SK-N-SH (cell line): ENCODE measurements at regions not wholly inside any gene's neighbourhood (a gene's known extent, or its start where the extent isn't known, plus 50 kb on each side); places are given as distances from the start of the nearest gene placed in this dataset.

Source experiments
- CTCF ChIA-PET: fragments of 300-600, 350-600 bp; formaldehyde crosslinking; extraction: SDS; loops from one replicate; lab custom pipeline; 2021; lab: Yijun Ruan, JAX
- POLR2A ChIA-PET: fragments of 350-600 bp; sonication (Branson Sonifier 250); formaldehyde crosslinking; extraction: SDS; loops from one replicate; lab custom pipeline; 2020; ENCODE audit warnings: antibody characterized with exemption, inconsistent platforms; lab: Yijun Ruan, JAX
- DNase-seq: peaks from one replicate; pipeline ENCODE4 v3.0.0; 2012
- H2AFZ ChIP-seq: fragments of 200-600 bp; sonication (generic); 2 replicates; pipeline ENCODE4 v1.8.1; 2016; ENCODE audit warnings: antibody characterized with exemption, mild to moderate bottlenecking, low read depth
- H3F3A ChIP-seq: fragments of 200-600 bp; sonication (generic); replicated peaks from 2 replicates; pipeline ENCODE3; 2016; ENCODE audit warnings: antibody characterized with exemption, mild to moderate bottlenecking; ENCODE audit not compliant: insufficient read depth
- H3K27ac ChIP-seq, 2 experiments: fragments of 200-500 bp in 1 of 2; fragments of 200-600 bp in 1 of 2; sonication (Bioruptor generic) in 1 of 2; sonication (generic), shearing (Covaris generic) in 1 of 2; 2 replicates each; pipeline versions ENCODE4 v1.5.1 to v1.6.1; 2014 to 2016; ENCODE audit warnings: low read depth in 2 of 2, inconsistent platforms in 1 of 2, low read length in 1 of 2, mild to moderate bottlenecking in 1 of 2, mixed read lengths in 1 of 2
- H3K27me3 ChIP-seq: fragments of 200-600 bp; sonication (generic), shearing (Covaris generic); 2 replicates; pipeline ENCODE4 v1.6.1; 2016; ENCODE audit warnings: mixed run types; ENCODE audit not compliant: insufficient read depth
- H3K36me3 ChIP-seq, 2 experiments: fragments of 200-500 bp in 1 of 2; fragments of 200-600 bp in 1 of 2; sonication (Bioruptor generic) in 1 of 2; sonication (generic) in 1 of 2; replicated peaks in 1 of 2; 2 replicates each; pipeline versions ENCODE3 to v1.5.1; 2014 to 2016; ENCODE audit warnings: low read length in 1 of 2, mild to moderate bottlenecking in 1 of 2; ENCODE audit not compliant: insufficient read depth in 2 of 2, control insufficient read depth in 1 of 2
- H3K4me1 ChIP-seq, 2 experiments: fragments of 200-500 bp in 1 of 2; fragments of 200-600 bp in 1 of 2; sonication (Bioruptor generic) in 1 of 2; sonication (generic), shearing (Covaris generic) in 1 of 2; 2 replicates each; pipeline versions ENCODE4 v1.5.1 to v1.6.1; 2014 to 2016; ENCODE audit warnings: low read depth in 1 of 2, low read length in 1 of 2, mixed run types in 1 of 2; ENCODE audit not compliant: insufficient read depth in 2 of 2, control insufficient read depth in 1 of 2
- H3K4me2 ChIP-seq: fragments of 200-600 bp; sonication (generic), shearing (Covaris generic); 2 replicates; pipeline ENCODE4 v1.6.1; 2017; ENCODE audit warnings: mixed run types
- H3K4me3 ChIP-seq, 2 experiments: fragments of 200-500 bp in 1 of 2; fragments of 200-600 bp in 1 of 2; sonication (Bioruptor generic) in 1 of 2; sonication (generic), shearing (Covaris generic) in 1 of 2; 2 replicates each; pipeline versions ENCODE4 v1.5.1 to v1.8.1; 2014 to 2016; ENCODE audit warnings: low read depth in 2 of 2, inconsistent platforms in 1 of 2, low read length in 1 of 2, mild to moderate bottlenecking in 1 of 2, mixed read lengths in 1 of 2, moderate library complexity in 1 of 2
- H3K79me2 ChIP-seq: fragments of 200-600 bp; sonication (generic); 2 replicates; pipeline ENCODE4 v1.8.1; 2017; ENCODE audit warnings: mild to moderate bottlenecking; ENCODE audit not compliant: insufficient read depth
- H3K9ac ChIP-seq: fragments of 200-600 bp; sonication (generic); 2 replicates; pipeline ENCODE4 v1.6.1; 2017; ENCODE audit warnings: mixed run types
- H3K9me2 ChIP-seq: fragments of 200-600 bp; sonication (generic); 2 replicates; pipeline ENCODE4 v1.6.1; 2017; ENCODE audit warnings: mixed run types
- H3K9me3 ChIP-seq: fragments of 200-600 bp; sonication (generic); 2 replicates; pipeline ENCODE4 v1.6.1; 2017; ENCODE audit warnings: mixed run types, mild to moderate bottlenecking, moderate library complexity
- H4K20me1 ChIP-seq: fragments of 200-600 bp; sonication (generic); 2 replicates; pipeline ENCODE4 v1.6.1; 2017; ENCODE audit warnings: mild to moderate bottlenecking, mixed run types; ENCODE audit not compliant: insufficient read depth
- ELF1 ChIP-seq: IDR thresholded peaks from 2 replicates; pipeline ENCODE4 v1.4.0; 2012
- FOSL2 ChIP-seq: IDR thresholded peaks from 2 replicates; pipeline ENCODE4 v1.4.0; 2012; ENCODE audit warnings: low read depth, mild to moderate bottlenecking, moderate library complexity, borderline replicate concordance
- FOXM1 ChIP-seq: IDR thresholded peaks from 2 replicates; pipeline ENCODE4 v1.4.0; 2012; ENCODE audit warnings: low read depth, mild to moderate bottlenecking
- JUND ChIP-seq: IDR thresholded peaks from 2 replicates; pipeline ENCODE4 v1.4.0; 2012
- NRF1 ChIP-seq: IDR thresholded peaks from 2 replicates; pipeline ENCODE4 v1.6.1; 2012; ENCODE audit warnings: low read depth, mild to moderate bottlenecking, low read length
- POLR2AphosphoS5 ChIP-seq: IDR thresholded peaks from 2 replicates; pipeline ENCODE4 v1.6.1; 2012; ENCODE audit warnings: low read depth, low read length
- RAD21 ChIP-seq: IDR thresholded peaks from 2 replicates; pipeline ENCODE4 v1.6.1; 2012; ENCODE audit warnings: mild to moderate bottlenecking, low read length
- RCOR1 ChIP-seq: fragments of 150-350 bp; IDR thresholded peaks from 2 replicates; pipeline ENCODE4 v1.6.1; 2017; ENCODE audit warnings: antibody characterized with exemption, low read length
- REST ChIP-seq: IDR thresholded peaks from 2 replicates; pipeline ENCODE4 v1.6.1; 2012; ENCODE audit warnings: mild to moderate bottlenecking, low read depth, low read length, moderate library complexity
- RFX5 ChIP-seq: IDR thresholded peaks from 2 replicates; pipeline ENCODE4 v1.6.1; 2012; ENCODE audit warnings: mild to moderate bottlenecking, improper control_type of control experiment, low read length
- RXRA ChIP-seq: IDR thresholded peaks from 2 replicates; pipeline ENCODE4 v1.4.0; 2012; ENCODE audit warnings: low read depth, mild to moderate bottlenecking, borderline replicate concordance
- SIN3A ChIP-seq: IDR thresholded peaks from 2 replicates; pipeline ENCODE4 v1.6.1; 2012; ENCODE audit warnings: low read depth, mild to moderate bottlenecking, low read length, moderate library complexity, borderline replicate concordance
- TCF12 ChIP-seq: IDR thresholded peaks from 2 replicates; pipeline ENCODE4 v1.4.0; 2012
- USF2 ChIP-seq: fragments of 150-350 bp; IDR thresholded peaks from 2 replicates; pipeline ENCODE4 v1.6.1; 2017; ENCODE audit warnings: antibody characterized with exemption, low read length, low read depth, borderline replicate concordance
- WGBS: methylation state at CpG from one replicate; pipeline ENCODE4 v1.1.6; 2017; ENCODE audit warnings: low lambda C conversion rate; 5-methylcytosine and 5-hydroxymethylcytosine counted together
- TF ChIP-seq, protein P1 (sequence below): IDR thresholded peaks from 2 replicates; pipeline ENCODE4; 2012
- TF ChIP-seq, protein P2 (sequence below): IDR thresholded peaks from 2 replicates; pipeline ENCODE4 v1.4.0; 2012; ENCODE audit warnings: low read depth

DNA sequence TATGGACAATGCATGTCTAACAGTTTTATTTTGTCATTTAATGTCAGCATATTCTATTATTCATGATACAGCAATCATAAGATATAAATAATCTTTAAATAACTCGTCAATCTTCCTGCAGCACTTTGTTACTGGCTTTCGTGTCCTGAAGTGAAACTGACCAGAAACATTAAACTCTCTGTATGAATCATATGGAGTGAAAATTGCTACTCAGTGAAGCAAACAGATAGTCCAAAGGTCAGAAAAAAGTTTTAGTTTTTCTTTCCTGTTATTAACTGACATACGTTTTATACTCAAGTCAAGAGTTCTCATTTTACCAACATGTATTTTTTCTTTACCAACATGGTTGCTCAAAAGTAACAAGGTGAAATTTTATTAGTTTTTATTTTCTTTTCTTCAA is 106.8 kb upstream of the GALNT5 start:
- Histone ChIP-seq H3K27me3 (no peaks in the 10 kb centered on the region), H2AFZ (peak overlapping the region; percentile 75; the same call in 1 of the 2 replicates), H4K20me1 (no peaks in the 10 kb centered on the region), H3K9me2 (no peaks in the 10 kb centered on the region), H3K9ac (peak overlapping the region; percentile 21; the same call in 1 of the 2 replicates), H3K36me3 (no peaks in the 10 kb centered on the region), H3K4me3 (no peak overlapping the region), H3K79me2 (no peaks in the 10 kb centered on the region), H3K9me3 (no peaks in the 10 kb centered on the region), H3K4me2 (peak overlapping the region; percentile 54; the same call in 1 of the 2 replicates), H3K4me1 (no peaks in the 10 kb centered on the region), H3K27ac (peak overlapping the region; percentile 16 to 41; a peak in 3 of 4 replicates), H3F3A (no peaks in the 10 kb centered on the region)
- CTCF ChIA-PET: no interaction called here
- DNase-seq: no peak
- TF ChIP-seq, protein P1, sequence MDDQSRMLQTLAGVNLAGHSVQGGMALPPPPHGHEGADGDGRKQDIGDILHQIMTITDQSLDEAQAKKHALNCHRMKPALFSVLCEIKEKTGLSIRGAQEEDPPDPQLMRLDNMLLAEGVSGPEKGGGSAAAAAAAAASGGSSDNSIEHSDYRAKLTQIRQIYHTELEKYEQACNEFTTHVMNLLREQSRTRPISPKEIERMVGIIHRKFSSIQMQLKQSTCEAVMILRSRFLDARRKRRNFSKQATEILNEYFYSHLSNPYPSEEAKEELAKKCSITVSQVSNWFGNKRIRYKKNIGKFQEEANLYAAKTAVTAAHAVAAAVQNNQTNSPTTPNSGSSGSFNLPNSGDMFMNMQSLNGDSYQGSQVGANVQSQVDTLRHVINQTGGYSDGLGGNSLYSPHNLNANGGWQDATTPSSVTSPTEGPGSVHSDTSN: peak; percentile 60
- TF ChIP-seq TCF12 (peak; percentile 66), JUND (peak; percentile 11; the same call in 1 of the 2 replicates), FOSL2 (peak; percentile 12; the same call in 1 of the 2 replicates), USF2 (no peak), POLR2AphosphoS5 (no peak), RFX5 (no peak)
- TF ChIP-seq, protein P2, sequence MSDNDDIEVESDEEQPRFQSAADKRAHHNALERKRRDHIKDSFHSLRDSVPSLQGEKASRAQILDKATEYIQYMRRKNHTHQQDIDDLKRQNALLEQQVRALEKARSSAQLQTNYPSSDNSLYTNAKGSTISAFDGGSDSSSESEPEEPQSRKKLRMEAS: no peak
- WGBS: 2% methylated on average over 3 of the region's 3 CpGs
- POLR2A ChIA-PET: no interaction called here

DNA sequence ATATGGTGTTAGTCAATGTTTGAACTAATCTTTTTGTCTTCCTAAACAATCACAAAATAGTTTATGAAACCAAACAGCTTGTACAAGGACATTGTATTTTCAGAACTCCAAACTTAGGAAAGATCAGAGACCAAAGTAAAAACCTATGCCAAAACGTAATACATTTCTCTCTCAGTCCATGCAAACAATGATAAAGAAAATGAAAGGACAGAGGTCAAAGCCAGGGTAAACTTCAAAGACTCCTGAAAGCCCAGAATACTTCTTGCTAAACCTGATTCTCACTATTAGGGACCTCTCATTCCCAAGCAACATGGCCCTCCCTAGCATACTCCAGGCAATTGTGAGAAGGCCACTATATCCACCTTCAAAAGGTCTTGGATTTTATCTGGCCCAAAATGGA is 105.1 kb upstream of the GALNT5 start:
- Histone ChIP-seq H3K9me2 (no peaks in the 10 kb centered on the region), H3K4me2 (no peak overlapping the region), H3K9me3 (peaks cover under 1% of the 10 kb centered on the region; the same call in 1 of the 2 replicates), H3K4me3 (no peak overlapping the region), H3K27me3 (no peaks in the 10 kb centered on the region), H3F3A (no peaks in the 10 kb centered on the region), H3K36me3 (no peaks in the 10 kb centered on the region), H3K27ac (no peak overlapping the region), H3K9ac (no peak overlapping the region), H3K79me2 (no peaks in the 10 kb centered on the region), H3K4me1 (no peaks in the 10 kb centered on the region), H4K20me1 (no peaks in the 10 kb centered on the region), H2AFZ (peak overlapping the region; percentile 61; the same call in 1 of the 2 replicates)
- TF ChIP-seq RFX5 (no peak), RXRA (no peak), USF2 (no peak), REST (no peak), FOXM1 (no peak), RAD21 (no peak), ELF1 (no peak), TCF12 (no peak), NRF1 (no peak), SIN3A (no peak), RCOR1 (no peak)
- WGBS: 41% methylated on average over 1 of the region's 1 CpG
- ChIA-PET CTCF (no interaction called here), POLR2A (no interaction called here)
- no peak for DNase-seq
